SK-N-SH (cell line): ENCODE measurements at regions not wholly inside any gene's neighbourhood (a gene's known extent, or its start where the extent isn't known, plus 50 kb on each side); places are given as distances from the start of the nearest gene placed in this dataset.

Experiments used
- CTCF ChIA-PET: fragments of 300-600, 350-600 bp; formaldehyde crosslinking; extraction: SDS; loops from one replicate; lab custom pipeline; 2021; lab: Yijun Ruan, JAX
- POLR2A ChIA-PET: fragments of 350-600 bp; sonication (Branson Sonifier 250); formaldehyde crosslinking; extraction: SDS; loops from one replicate; lab custom pipeline; 2020; ENCODE audit warnings: antibody characterized with exemption, inconsistent platforms; lab: Yijun Ruan, JAX
- DNase-seq: peaks from one replicate; pipeline ENCODE4 v3.0.0; 2012
- H2AFZ ChIP-seq: fragments of 200-600 bp; sonication (generic); 2 replicates; pipeline ENCODE4 v1.8.1; 2016; ENCODE audit warnings: antibody characterized with exemption, mild to moderate bottlenecking, low read depth
- H3F3A ChIP-seq: fragments of 200-600 bp; sonication (generic); replicated peaks from 2 replicates; pipeline ENCODE3; 2016; ENCODE audit warnings: antibody characterized with exemption, mild to moderate bottlenecking; ENCODE audit not compliant: insufficient read depth
- H3K27ac ChIP-seq, 2 experiments: fragments of 200-500 bp in 1 of 2; fragments of 200-600 bp in 1 of 2; sonication (Bioruptor generic) in 1 of 2; sonication (generic), shearing (Covaris generic) in 1 of 2; 2 replicates each; pipeline versions ENCODE4 v1.5.1 to v1.6.1; 2014 to 2016; ENCODE audit warnings: low read depth in 2 of 2, inconsistent platforms in 1 of 2, low read length in 1 of 2, mild to moderate bottlenecking in 1 of 2, mixed read lengths in 1 of 2
- H3K27me3 ChIP-seq: fragments of 200-600 bp; sonication (generic), shearing (Covaris generic); 2 replicates; pipeline ENCODE4 v1.6.1; 2016; ENCODE audit warnings: mixed run types; ENCODE audit not compliant: insufficient read depth
- H3K36me3 ChIP-seq, 2 experiments: fragments of 200-500 bp in 1 of 2; fragments of 200-600 bp in 1 of 2; sonication (Bioruptor generic) in 1 of 2; sonication (generic) in 1 of 2; replicated peaks in 1 of 2; 2 replicates each; pipeline versions ENCODE3 to v1.5.1; 2014 to 2016; ENCODE audit warnings: low read length in 1 of 2, mild to moderate bottlenecking in 1 of 2; ENCODE audit not compliant: insufficient read depth in 2 of 2, control insufficient read depth in 1 of 2
- H3K4me1 ChIP-seq, 2 experiments: fragments of 200-500 bp in 1 of 2; fragments of 200-600 bp in 1 of 2; sonication (Bioruptor generic) in 1 of 2; sonication (generic), shearing (Covaris generic) in 1 of 2; 2 replicates each; pipeline versions ENCODE4 v1.5.1 to v1.6.1; 2014 to 2016; ENCODE audit warnings: low read depth in 1 of 2, low read length in 1 of 2, mixed run types in 1 of 2; ENCODE audit not compliant: insufficient read depth in 2 of 2, control insufficient read depth in 1 of 2
- H3K4me2 ChIP-seq: fragments of 200-600 bp; sonication (generic), shearing (Covaris generic); 2 replicates; pipeline ENCODE4 v1.6.1; 2017; ENCODE audit warnings: mixed run types
- H3K4me3 ChIP-seq, 2 experiments: fragments of 200-500 bp in 1 of 2; fragments of 200-600 bp in 1 of 2; sonication (Bioruptor generic) in 1 of 2; sonication (generic), shearing (Covaris generic) in 1 of 2; 2 replicates each; pipeline versions ENCODE4 v1.5.1 to v1.8.1; 2014 to 2016; ENCODE audit warnings: low read depth in 2 of 2, inconsistent platforms in 1 of 2, low read length in 1 of 2, mild to moderate bottlenecking in 1 of 2, mixed read lengths in 1 of 2, moderate library complexity in 1 of 2
- H3K79me2 ChIP-seq: fragments of 200-600 bp; sonication (generic); 2 replicates; pipeline ENCODE4 v1.8.1; 2017; ENCODE audit warnings: mild to moderate bottlenecking; ENCODE audit not compliant: insufficient read depth
- H3K9ac ChIP-seq: fragments of 200-600 bp; sonication (generic); 2 replicates; pipeline ENCODE4 v1.6.1; 2017; ENCODE audit warnings: mixed run types
- H3K9me2 ChIP-seq: fragments of 200-600 bp; sonication (generic); 2 replicates; pipeline ENCODE4 v1.6.1; 2017; ENCODE audit warnings: mixed run types
- H3K9me3 ChIP-seq: fragments of 200-600 bp; sonication (generic); 2 replicates; pipeline ENCODE4 v1.6.1; 2017; ENCODE audit warnings: mixed run types, mild to moderate bottlenecking, moderate library complexity
- H4K20me1 ChIP-seq: fragments of 200-600 bp; sonication (generic); 2 replicates; pipeline ENCODE4 v1.6.1; 2017; ENCODE audit warnings: mild to moderate bottlenecking, mixed run types; ENCODE audit not compliant: insufficient read depth
- EP300 ChIP-seq, 2 experiments: IDR thresholded peaks; 2 replicates each; pipeline versions ENCODE4 v1.4.0 to v1.6.1; 2012; ENCODE audit warnings: borderline replicate concordance in 1 of 2, low read depth in 1 of 2, low read length in 1 of 2
- FOSL2 ChIP-seq: IDR thresholded peaks from 2 replicates; pipeline ENCODE4 v1.4.0; 2012; ENCODE audit warnings: low read depth, mild to moderate bottlenecking, moderate library complexity, borderline replicate concordance
- GABPA ChIP-seq: IDR thresholded peaks from 2 replicates; pipeline ENCODE4 v1.4.0; 2012; ENCODE audit warnings: low read depth, mild to moderate bottlenecking
- POLR2AphosphoS5 ChIP-seq: IDR thresholded peaks from 2 replicates; pipeline ENCODE4 v1.6.1; 2012; ENCODE audit warnings: low read depth, low read length
- RAD21 ChIP-seq: IDR thresholded peaks from 2 replicates; pipeline ENCODE4 v1.6.1; 2012; ENCODE audit warnings: mild to moderate bottlenecking, low read length
- RFX5 ChIP-seq: IDR thresholded peaks from 2 replicates; pipeline ENCODE4 v1.6.1; 2012; ENCODE audit warnings: mild to moderate bottlenecking, improper control_type of control experiment, low read length
- SMC3 ChIP-seq: IDR thresholded peaks from 2 replicates; pipeline ENCODE4 v1.6.1; 2012; ENCODE audit warnings: low read depth, low read length, improper control_type of control experiment
- WGBS: methylation state at CpG from one replicate; pipeline ENCODE4 v1.1.6; 2017; ENCODE audit warnings: low lambda C conversion rate; 5-methylcytosine and 5-hydroxymethylcytosine counted together
- TF ChIP-seq, protein P1 (sequence below): IDR thresholded peaks from 2 replicates; pipeline ENCODE4 v1.4.0; 2012; ENCODE audit warnings: low read depth
- TF ChIP-seq, protein P2 (sequence below): fragments of 150-350 bp; IDR thresholded peaks from 2 replicates; pipeline ENCODE4 v1.6.1; 2016; ENCODE audit warnings: mild to moderate bottlenecking, low read depth, low read length
- TF ChIP-seq, protein P3 (sequence below): IDR thresholded peaks from 2 replicates; pipeline ENCODE4 v1.6.1; 2012; ENCODE audit warnings: mild to moderate bottlenecking, low read depth, low read length, moderate library complexity
- TF ChIP-seq, protein P4 (sequence below): fragments of 150-350 bp; IDR thresholded peaks from 2 replicates; pipeline ENCODE4 v1.6.1; 2017; ENCODE audit warnings: antibody characterized with exemption, low read length, low read depth, borderline replicate concordance

DNA sequence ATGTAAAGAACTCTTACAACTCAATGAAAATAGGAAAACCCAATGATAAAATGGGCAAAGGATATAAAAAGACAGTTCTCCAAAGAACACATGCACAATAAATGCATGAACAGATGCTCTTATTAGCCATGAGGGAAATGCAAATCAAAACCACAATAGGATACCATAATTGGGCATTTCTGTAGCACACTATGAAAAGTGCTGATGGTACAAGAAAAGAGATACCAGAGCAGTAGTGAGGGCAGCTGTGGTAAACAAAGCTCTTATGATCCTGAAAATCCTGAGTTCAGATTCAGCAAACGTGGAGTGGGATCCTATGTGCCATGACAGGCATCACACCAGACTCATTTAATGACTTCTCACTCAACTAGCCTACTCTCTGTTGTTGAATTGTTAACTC is 96.7 kb upstream of the SLC25A13 start (continued):
- TF ChIP-seq, protein P1, sequence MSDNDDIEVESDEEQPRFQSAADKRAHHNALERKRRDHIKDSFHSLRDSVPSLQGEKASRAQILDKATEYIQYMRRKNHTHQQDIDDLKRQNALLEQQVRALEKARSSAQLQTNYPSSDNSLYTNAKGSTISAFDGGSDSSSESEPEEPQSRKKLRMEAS = no peak
- TF ChIP-seq, protein P2, sequence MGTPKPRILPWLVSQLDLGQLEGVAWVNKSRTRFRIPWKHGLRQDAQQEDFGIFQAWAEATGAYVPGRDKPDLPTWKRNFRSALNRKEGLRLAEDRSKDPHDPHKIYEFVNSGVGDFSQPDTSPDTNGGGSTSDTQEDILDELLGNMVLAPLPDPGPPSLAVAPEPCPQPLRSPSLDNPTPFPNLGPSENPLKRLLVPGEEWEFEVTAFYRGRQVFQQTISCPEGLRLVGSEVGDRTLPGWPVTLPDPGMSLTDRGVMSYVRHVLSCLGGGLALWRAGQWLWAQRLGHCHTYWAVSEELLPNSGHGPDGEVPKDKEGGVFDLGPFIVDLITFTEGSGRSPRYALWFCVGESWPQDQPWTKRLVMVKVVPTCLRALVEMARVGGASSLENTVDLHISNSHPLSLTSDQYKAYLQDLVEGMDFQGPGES = no peak
- TF ChIP-seq RFX5 (no peak), POLR2AphosphoS5 (no peak)
- TF ChIP-seq, all 33 proteins: peak for 0

DNA sequence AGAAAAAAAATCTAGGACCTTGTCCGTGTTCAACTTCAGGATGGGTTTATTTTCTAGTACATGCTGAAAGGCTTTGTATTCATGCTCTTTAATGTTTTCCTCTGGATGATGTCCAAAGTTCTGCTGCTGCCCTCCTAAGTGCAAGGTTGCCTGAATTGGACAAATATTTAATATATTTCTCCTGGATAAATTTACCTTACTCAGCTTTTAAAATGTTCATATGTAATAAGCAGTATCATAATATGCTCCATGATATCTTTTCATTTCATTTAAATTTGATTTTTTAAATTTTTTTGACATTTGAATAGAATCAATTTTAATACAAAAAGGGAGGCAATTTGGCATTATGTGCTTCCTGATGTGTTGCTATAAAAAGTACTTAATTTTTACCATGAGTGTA is 95.9 kb upstream of the SLC25A13 start:
- H3K9me2 ChIP-seq = no peaks in the 10 kb centered on the region
- H3K4me3 ChIP-seq = no peak overlapping the region
- H3K79me2 ChIP-seq = no peaks in the 10 kb centered on the region
- no peak overlapping the region; a peak in 1 of 4 replicates for H3K27ac ChIP-seq
- H3K9ac ChIP-seq = no peak overlapping the region
- no peaks in the 10 kb centered on the region for H3F3A ChIP-seq
- no peaks in the 10 kb centered on the region for H3K9me3 ChIP-seq
- H3K36me3 ChIP-seq = no peaks in the 10 kb centered on the region
- no peak overlapping the region for H3K4me2 ChIP-seq
- H2AFZ ChIP-seq = no peak overlapping the region
- no peak for DNase-seq
- WGBS = 51% methylated on average over 1 of the region's 1 CpG
- H4K20me1 ChIP-seq = no peaks in the 10 kb centered on the region
- no peaks in the 10 kb centered on the region for H3K27me3 ChIP-seq
- ChIA-PET POLR2A (no interaction called here), CTCF (interaction anchor here (1.0 kb wide), 1 partner anchor 610 kb away, joined by 4 read pairs; no protein-coding TSS in a partner anchor)
- TF ChIP-seq, protein P3, sequence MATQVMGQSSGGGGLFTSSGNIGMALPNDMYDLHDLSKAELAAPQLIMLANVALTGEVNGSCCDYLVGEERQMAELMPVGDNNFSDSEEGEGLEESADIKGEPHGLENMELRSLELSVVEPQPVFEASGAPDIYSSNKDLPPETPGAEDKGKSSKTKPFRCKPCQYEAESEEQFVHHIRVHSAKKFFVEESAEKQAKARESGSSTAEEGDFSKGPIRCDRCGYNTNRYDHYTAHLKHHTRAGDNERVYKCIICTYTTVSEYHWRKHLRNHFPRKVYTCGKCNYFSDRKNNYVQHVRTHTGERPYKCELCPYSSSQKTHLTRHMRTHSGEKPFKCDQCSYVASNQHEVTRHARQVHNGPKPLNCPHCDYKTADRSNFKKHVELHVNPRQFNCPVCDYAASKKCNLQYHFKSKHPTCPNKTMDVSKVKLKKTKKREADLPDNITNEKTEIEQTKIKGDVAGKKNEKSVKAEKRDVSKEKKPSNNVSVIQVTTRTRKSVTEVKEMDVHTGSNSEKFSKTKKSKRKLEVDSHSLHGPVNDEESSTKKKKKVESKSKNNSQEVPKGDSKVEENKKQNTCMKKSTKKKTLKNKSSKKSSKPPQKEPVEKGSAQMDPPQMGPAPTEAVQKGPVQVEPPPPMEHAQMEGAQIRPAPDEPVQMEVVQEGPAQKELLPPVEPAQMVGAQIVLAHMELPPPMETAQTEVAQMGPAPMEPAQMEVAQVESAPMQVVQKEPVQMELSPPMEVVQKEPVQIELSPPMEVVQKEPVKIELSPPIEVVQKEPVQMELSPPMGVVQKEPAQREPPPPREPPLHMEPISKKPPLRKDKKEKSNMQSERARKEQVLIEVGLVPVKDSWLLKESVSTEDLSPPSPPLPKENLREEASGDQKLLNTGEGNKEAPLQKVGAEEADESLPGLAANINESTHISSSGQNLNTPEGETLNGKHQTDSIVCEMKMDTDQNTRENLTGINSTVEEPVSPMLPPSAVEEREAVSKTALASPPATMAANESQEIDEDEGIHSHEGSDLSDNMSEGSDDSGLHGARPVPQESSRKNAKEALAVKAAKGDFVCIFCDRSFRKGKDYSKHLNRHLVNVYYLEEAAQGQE = no peak
- TF ChIP-seq, protein P1 = no peak
- TF ChIP-seq GABPA (no peak), SMC3 (no peak), FOSL2 (no peak), EP300 (IDR thresholded peaks at IDR 0.05; ENCODE audit: borderline replicate concordance in 1 of 2, low read depth in 1 of 2, low read length in 1 of 2) (no peak), RAD21 (no peak)
- TF ChIP-seq, protein P4, sequence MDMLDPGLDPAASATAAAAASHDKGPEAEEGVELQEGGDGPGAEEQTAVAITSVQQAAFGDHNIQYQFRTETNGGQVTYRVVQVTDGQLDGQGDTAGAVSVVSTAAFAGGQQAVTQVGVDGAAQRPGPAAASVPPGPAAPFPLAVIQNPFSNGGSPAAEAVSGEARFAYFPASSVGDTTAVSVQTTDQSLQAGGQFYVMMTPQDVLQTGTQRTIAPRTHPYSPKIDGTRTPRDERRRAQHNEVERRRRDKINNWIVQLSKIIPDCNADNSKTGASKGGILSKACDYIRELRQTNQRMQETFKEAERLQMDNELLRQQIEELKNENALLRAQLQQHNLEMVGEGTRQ = no peak
- TF ChIP-seq, all 33 proteins: peak for 0
- peaks cover 0 to 12% of the 10 kb centered on the region in 2 experiments; a peak in 2 of 4 replicates for H3K4me1 ChIP-seq
